Omental fat pad (tissue), 3 donors: ENCODE measurements at regions not wholly inside any gene's neighbourhood (a gene's known extent, or its start where the extent isn't known, plus 50 kb on each side); places are given as distances from the start of the nearest gene placed in this dataset.
A peak's percentile ranks its signal among the peaks of the same experiment; 100 is the strongest.

Experiments
- ATAC-seq: fragments of 150-250 bp; one replicate; pipeline ENCODE4 v1.9.1; 2016; ENCODE audit warnings: mild to moderate bottlenecking, moderate library complexity; ENCODE audit not compliant: low FRiP score
- DNase-seq: peaks from one replicate; pipeline ENCODE4 v3.0.0-alpha.2; 2019; ENCODE audit warnings: low spot score
- CTCF ChIP-seq, 3 donors: fragments of 450-650 bp; IDR thresholded peaks; one replicate each; pipeline ENCODE4 v1.5.1; 2016 to 2017; ENCODE audit warnings: antibody characterized with exemption in 3 of 3, mild to moderate bottlenecking in 3 of 3, moderate library complexity in 2 of 3

- TF ChIP-seq CTCF (IDR thresholded peaks at IDR 0.05): no peak
- ATAC-seq (no peak), DNase-seq (no peak)
Measured at GRCh38 chr3:107272885-107273284, 104.4 kb upstream of the CCDC54 start.

GRCh38 chr3:107273771-107274170 is 103.5 kb upstream of the CCDC54 start:
- ATAC-seq: no peak
- DNase-seq: no peak
- no peak for TF ChIP-seq CTCF (IDR thresholded peaks at IDR 0.05)

GRCh38 chr3:107275511-107275910 is 101.7 kb upstream of the CCDC54 start:
- DNase-seq (no peak), ATAC-seq (no peak)
- TF ChIP-seq CTCF (IDR thresholded peaks at IDR 0.05): no peak

GRCh38 chr3:107283948-107284347 is 93.3 kb upstream of the CCDC54 start:
- TF ChIP-seq CTCF (IDR thresholded peaks at IDR 0.05): no peak
- no peak for ATAC-seq
- no peak for DNase-seq

DNA sequence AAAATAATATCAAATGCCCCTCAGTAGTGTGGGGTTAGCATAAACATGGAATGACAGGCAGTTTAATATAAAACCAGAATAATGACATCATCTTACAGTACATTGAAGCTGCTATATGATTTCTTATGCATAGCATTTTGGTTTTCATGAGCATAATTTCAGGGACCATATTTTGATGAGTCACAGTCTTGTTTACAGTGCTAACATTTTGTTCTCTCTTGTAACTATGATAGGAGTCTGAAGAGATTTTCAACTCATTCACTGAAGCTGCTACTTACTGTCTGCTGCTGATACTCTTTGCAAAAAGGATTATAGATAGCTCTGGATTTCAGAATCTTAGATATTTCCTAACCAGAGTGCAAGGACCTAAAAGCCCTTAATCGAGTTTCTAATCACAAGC is 92.6 kb upstream of the CCDC54 start:
- no peak for DNase-seq
- ATAC-seq: peak; percentile 28
- TF ChIP-seq CTCF (IDR thresholded peaks at IDR 0.05): no peak

DNA sequence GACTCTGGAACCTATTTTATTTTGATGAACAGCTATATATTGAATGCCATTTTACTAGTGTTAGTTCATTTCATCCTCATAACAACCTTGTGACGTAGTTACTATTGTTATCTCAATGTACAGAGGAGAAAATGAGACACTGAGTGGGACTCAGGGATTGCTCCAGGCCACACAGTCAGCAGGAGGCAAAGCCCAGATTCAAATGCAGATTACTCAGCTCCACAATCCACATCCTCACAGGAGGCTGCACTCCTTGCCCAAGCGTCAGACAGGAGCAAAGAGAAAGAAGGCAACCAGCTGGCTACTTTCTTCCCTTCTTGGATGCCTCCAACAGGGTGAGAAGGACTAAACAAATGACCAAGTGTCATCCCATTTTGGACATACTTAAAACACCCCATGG is 92.0 kb upstream of the CCDC54 start:
- DNase-seq (no peak), ATAC-seq (no peak)
- no peak for TF ChIP-seq CTCF (IDR thresholded peaks at IDR 0.05)

GRCh38 chr3:107289354-107289753 is 87.9 kb upstream of the CCDC54 start:
- ATAC-seq: no peak
- DNase-seq: no peak
- TF ChIP-seq CTCF (IDR thresholded peaks at IDR 0.05): no peak
